Colonic mucosa (tissue), 4 donors: ENCODE measurements at regions not wholly inside any gene's neighbourhood (a gene's known extent, or its start where the extent isn't known, plus 50 kb on each side); places are given as distances from the start of the nearest gene placed in this dataset.

Experiments used
- DNase-seq: peaks from one replicate; pipeline ENCODE4 v3.0.0-alpha.2; 2020
- H3K27ac ChIP-seq: fragments of 200-600 bp; one replicate; pipeline ENCODE4 v1.8.0; 2021
- H3K27me3 ChIP-seq: fragments of 200-600 bp; one replicate; pipeline ENCODE4 v1.8.0; 2021
- H3K36me3 ChIP-seq: fragments of 200-600 bp; one replicate; pipeline ENCODE4 v1.8.0; 2021
- H3K4me1 ChIP-seq: fragments of 200-600 bp; one replicate; pipeline ENCODE4 v1.8.0; 2021; ENCODE audit warnings: mild to moderate bottlenecking
- H3K4me3 ChIP-seq: fragments of 200-600 bp; one replicate; pipeline ENCODE4 v1.8.0; 2021
- H3K9ac ChIP-seq, 2 donors: one replicate each; pipeline ENCODE4 v1.7.0; 2013; ENCODE audit warnings: control low read depth in 2 of 2, low read depth in 2 of 2, low read length in 2 of 2
- H3K9me3 ChIP-seq: fragments of 200-600 bp; one replicate; pipeline ENCODE4 v1.8.0; 2021
- intact Hi-C: fragments of 100-400 bp; cut with DNase I; formaldehyde crosslinking; loops from one replicate; pipeline ENCODE4 v1.14.1; 2022
- TF ChIP-seq, protein P1 (sequence below): fragments of 200-600 bp; IDR thresholded peaks from one replicate; pipeline ENCODE4 v1.8.0; 2022; ENCODE audit warnings: antibody characterized with exemption, mild to moderate bottlenecking
- donor health status: healthy.
- donor health status: DM: no; HTN: no; CAD: no.
- donor health status: DM: no; HTN: no; CAD: no.

- H3K36me3 ChIP-seq, result no peaks in the 10 kb centered on the region
- DNase-seq, result no peak
- no peak overlapping the region for H3K4me3 ChIP-seq
- no peaks in the 10 kb centered on the region for H3K9me3 ChIP-seq
- intact Hi-C loops, result no loop called here
- H3K27ac ChIP-seq, result no peak overlapping the region
- TF ChIP-seq, protein P1, sequence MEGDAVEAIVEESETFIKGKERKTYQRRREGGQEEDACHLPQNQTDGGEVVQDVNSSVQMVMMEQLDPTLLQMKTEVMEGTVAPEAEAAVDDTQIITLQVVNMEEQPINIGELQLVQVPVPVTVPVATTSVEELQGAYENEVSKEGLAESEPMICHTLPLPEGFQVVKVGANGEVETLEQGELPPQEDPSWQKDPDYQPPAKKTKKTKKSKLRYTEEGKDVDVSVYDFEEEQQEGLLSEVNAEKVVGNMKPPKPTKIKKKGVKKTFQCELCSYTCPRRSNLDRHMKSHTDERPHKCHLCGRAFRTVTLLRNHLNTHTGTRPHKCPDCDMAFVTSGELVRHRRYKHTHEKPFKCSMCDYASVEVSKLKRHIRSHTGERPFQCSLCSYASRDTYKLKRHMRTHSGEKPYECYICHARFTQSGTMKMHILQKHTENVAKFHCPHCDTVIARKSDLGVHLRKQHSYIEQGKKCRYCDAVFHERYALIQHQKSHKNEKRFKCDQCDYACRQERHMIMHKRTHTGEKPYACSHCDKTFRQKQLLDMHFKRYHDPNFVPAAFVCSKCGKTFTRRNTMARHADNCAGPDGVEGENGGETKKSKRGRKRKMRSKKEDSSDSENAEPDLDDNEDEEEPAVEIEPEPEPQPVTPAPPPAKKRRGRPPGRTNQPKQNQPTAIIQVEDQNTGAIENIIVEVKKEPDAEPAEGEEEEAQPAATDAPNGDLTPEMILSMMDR, result no peak
- no peaks in the 10 kb centered on the region for H3K4me1 ChIP-seq
- no peaks in the 10 kb centered on the region for H3K27me3 ChIP-seq
- no peak overlapping the region for H3K9ac ChIP-seq
These were observed 88.5 kb upstream of the IRX3 start for GRCh38 chr16:54375071-54375470.

DNA sequence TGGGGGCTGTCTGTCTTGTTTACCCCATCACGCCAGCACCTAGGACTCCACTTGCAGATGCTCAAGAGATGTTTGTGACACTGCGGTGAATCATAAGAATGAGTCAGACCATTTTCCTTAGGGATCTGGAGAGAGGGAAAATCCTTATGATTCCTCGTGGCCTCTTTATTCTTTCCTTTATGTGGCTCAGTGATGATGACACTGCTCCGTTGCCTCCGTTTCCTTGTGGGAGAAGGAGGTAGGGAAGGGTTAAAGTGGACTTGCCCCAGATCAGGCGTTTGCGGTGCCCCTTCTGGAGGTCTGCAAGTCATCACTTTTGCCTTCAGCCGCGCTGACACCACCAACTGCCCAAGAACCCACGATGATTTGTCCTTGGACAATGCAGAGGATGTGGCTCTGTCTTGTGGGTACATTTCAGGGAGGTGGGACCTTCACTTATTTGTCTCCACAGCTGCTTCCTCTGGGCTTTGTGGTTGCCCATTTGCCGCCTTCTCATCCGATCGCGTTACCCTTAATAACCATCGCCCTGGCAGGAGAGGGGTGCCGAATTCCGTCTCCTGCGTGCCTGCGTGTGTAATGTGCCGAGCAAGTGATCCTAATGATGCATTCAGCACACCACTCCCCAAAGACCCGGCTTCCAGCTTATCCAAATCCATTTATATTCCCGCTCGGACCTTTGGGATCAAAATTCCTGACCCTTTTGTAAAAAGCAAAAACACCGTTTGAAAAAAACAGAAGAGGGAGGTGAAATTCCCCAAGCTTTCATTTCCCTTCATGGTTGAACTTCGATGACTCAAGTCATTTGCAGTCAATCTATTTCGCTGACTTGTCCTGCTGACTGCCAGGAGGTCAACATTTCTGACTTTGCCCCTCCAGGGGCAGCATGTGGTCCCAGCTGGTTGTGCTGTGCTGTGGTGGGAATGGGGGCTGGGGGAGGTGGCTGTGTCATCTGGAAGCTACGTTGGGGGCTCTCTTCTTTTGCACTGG is 87.2 kb upstream of the IRX3 start:
- H3K9ac ChIP-seq, result no peak overlapping the region
- no peaks in the 10 kb centered on the region for H3K9me3 ChIP-seq
- H3K4me3 ChIP-seq, result no peak overlapping the region
- DNase-seq, result no peak
- no peaks in the 10 kb centered on the region for H3K27me3 ChIP-seq
- H3K36me3 ChIP-seq, result no peaks in the 10 kb centered on the region
- H3K27ac ChIP-seq, result no peak overlapping the region
- TF ChIP-seq, protein P1, result no peak
- intact Hi-C loops, result no loop called here
- no peaks in the 10 kb centered on the region for H3K4me1 ChIP-seq

DNA sequence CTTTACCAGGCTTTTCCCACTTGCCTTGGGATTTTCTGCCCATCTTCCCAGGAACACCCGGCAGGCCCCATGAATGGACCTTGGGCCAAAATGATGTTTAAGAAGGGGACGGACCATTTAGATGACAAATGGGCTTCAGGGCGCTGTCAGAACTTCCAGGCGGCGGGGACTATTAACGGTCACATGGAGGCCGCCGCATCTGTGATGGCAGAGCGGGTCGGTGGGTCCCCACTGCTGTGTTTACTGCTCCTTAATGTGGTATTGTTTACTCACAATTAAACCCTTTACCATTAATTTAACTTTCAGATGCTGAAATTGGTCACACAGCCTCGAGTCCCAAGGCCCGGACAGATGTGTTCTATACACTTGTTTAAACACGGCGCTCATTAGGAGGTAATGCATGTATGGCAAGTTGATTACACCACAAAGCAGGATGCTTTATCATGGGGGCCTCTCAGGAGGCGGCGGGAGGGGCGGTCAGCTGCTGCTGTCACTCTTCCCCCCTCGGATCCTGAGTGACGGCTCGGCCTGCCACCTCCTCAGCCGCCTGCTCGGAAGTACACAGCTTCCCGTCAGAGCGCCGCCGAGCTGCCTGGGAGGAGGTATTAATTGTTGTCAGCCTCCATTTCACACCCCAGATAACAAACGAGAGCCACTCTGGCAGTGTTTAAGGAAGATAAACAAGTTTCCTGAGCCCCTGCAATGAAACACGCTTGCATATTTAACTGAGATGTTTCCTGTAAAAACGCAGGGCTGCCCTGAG is 83.9 kb upstream of the IRX3 start:
- intact Hi-C loops, result no loop called here
- no peaks in the 10 kb centered on the region for H3K27me3 ChIP-seq
- H3K9ac ChIP-seq, result no peak overlapping the region
- no peak overlapping the region for H3K27ac ChIP-seq
- no peak overlapping the region for H3K4me3 ChIP-seq
- TF ChIP-seq, protein P1, result no peak
- H3K4me1 ChIP-seq, result no peaks in the 10 kb centered on the region
- H3K9me3 ChIP-seq, result no peaks in the 10 kb centered on the region
- DNase-seq, result no peak
- no peaks in the 10 kb centered on the region for H3K36me3 ChIP-seq

DNA sequence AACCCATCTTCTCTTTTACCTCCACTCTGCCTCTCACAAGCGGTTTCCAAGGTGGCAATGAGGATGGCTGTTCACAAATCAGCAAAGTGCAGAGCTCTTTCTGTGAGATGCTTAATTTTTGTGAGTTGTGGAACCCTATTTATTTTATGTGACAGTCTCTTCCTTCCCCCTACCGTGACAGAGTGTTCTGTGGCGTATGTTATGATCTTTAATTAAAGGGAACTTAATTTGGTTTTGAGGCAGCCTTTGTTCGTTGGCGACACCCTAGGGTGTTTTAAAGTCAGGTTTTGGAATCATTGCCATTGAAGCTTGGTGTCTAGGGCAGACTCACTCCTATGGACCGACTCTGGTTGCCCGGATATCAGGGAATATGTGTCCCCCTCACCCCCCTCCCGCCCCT is 83.3 kb upstream of the IRX3 start:
- Histone ChIP-seq H3K27me3 (no peaks in the 10 kb centered on the region), H3K9ac (no peak overlapping the region), H3K36me3 (no peaks in the 10 kb centered on the region), H3K9me3 (no peaks in the 10 kb centered on the region), H3K4me1 (no peaks in the 10 kb centered on the region), H3K4me3 (no peak overlapping the region), H3K27ac (no peak overlapping the region)
- intact Hi-C loops, result no loop called here
- TF ChIP-seq, protein P1, result no peak
- no peak for DNase-seq

- intact Hi-C loops, result no loop called here
- Histone ChIP-seq H3K27ac (no peak overlapping the region), H3K4me3 (no peak overlapping the region), H3K9ac (no peak overlapping the region), H3K4me1 (no peaks in the 10 kb centered on the region), H3K36me3 (no peaks in the 10 kb centered on the region), H3K9me3 (no peaks in the 10 kb centered on the region), H3K27me3 (no peaks in the 10 kb centered on the region)
- no peak for DNase-seq
- TF ChIP-seq, protein P1, result no peak
These were observed 80.4 kb upstream of the IRX3 start for GRCh38 chr16:54366943-54367342.
